C4-2B (cell line): ENCODE measurements at regions not wholly inside any gene's neighbourhood (a gene's known extent, or its start where the extent isn't known, plus 50 kb on each side); places are given as distances from the start of the nearest gene placed in this dataset.

ENCODE experiments used
- CTCF ChIP-seq: fragments of 450-650 bp; conservative IDR thresholded peaks from 2 replicates; pipeline ENCODE4 v1.5.1; 2017; ENCODE audit warnings: mild to moderate bottlenecking
- ZFX ChIP-seq: fragments of 450-650 bp; IDR thresholded peaks from 2 replicates; pipeline ENCODE4 v1.6.1; 2017

GRCh38 chr7:94245500-94245899, 149.2 kb upstream of the COL1A2 start:
- TF ChIP-seq CTCF, result no peak
- TF ChIP-seq ZFX, result no peak
